ENCODE measurements at regions not wholly inside any gene's neighbourhood (a gene's known extent, or its start where the extent isn't known, plus 50 kb on each side); places are given as distances from the start of the nearest gene placed in this dataset.
A peak's percentile ranks its signal among the peaks of the same experiment; 100 is the strongest.

DNA sequence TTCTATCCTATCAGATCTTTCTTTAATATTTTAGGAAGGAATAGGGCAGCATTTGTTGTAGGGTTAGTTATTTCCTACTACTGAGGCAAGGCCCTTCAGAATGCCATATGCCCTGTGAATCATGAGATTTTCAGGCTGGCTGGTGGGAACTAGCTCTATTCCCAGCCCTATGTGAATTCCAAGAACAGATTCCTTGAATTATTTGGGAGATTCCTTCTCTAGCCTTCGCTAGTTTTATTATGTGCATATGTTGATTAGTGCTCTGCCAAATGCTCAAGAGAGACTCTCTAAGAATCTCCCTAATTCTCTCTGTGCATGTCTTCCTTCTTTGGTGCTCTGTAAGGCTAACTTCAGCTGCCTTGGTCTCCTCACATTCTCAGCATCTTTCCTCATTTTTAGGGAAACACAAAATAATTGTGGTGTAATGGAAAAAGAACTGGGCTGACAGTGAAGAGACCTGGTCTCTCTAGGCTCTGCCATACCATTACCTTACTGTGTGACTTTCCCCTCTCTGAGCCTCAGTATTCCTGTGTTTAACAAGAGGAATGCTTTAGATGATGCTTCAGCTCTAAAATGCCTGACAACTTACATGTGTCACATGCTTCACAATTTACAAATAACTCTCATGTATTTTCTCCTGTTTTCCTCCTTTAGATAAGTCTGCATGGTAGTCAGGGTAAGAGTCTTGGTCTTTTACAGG, 79.7 kb downstream of the VMA21 start:
- no peak overlapping the region for H3K23ac ChIP-seq (ENCODE audit: low read length)
- H3K9me3 ChIP-seq (ENCODE audit: insufficient read depth, low read depth, low read length) = no peaks in the 10 kb centered on the region
- H3K36me3 ChIP-seq (ENCODE audit: control insufficient read depth in 1 of 2, insufficient read depth in 2 of 2, low read length in 2 of 2) = no peaks in the 10 kb centered on the region
- H2BK120ac ChIP-seq (ENCODE audit: insufficient read depth, low read length, poor library complexity) = no peak overlapping the region
- H3K4ac ChIP-seq (ENCODE audit: low read depth, low read length) = no peak overlapping the region
- no peak overlapping the region for H4K91ac ChIP-seq (ENCODE audit: low read depth, low read length)
- H3K4me3 ChIP-seq (ENCODE audit: low read depth, low read length) = no peak overlapping the region
- H3K9ac ChIP-seq (ENCODE audit: low read length) = no peak overlapping the region
- no peaks in the 10 kb centered on the region for H3K79me1 ChIP-seq (ENCODE audit: low read length)
- no peak overlapping the region for H4K8ac ChIP-seq (ENCODE audit: low read depth, low read length)
- H2BK5ac ChIP-seq (ENCODE audit: low read depth, low read length, poor library complexity) = no peak overlapping the region
- H3K14ac ChIP-seq (ENCODE audit: low read length) = no peak overlapping the region
- peak in 1 of 2 donors; percentile 9 for DNase-seq
- no peak overlapping the region for H3K18ac ChIP-seq (ENCODE audit: low read length)
- H2AK5ac ChIP-seq (ENCODE audit: low read length) = no peak overlapping the region
- H3K27ac ChIP-seq (ENCODE audit: low read depth, low read length) = no peak overlapping the region
- no peak overlapping the region for H3K4me2 ChIP-seq (ENCODE audit: low read length)
- no peaks in the 10 kb centered on the region for H3K4me1 ChIP-seq (ENCODE audit: control insufficient read depth in 1 of 2, insufficient read depth in 2 of 2, low read length in 2 of 2)
- no peaks in the 10 kb centered on the region for H3K27me3 ChIP-seq (ENCODE audit: insufficient read depth, low read length)
- no peak overlapping the region for H2AFZ ChIP-seq (ENCODE audit: insufficient read depth, low read length, poor library complexity)
- WGBS (ENCODE audit: extremely low coverage, insufficient coverage, insufficient read length) = no CpG with 5 or more reads among the region's 1 CpG
- no peak overlapping the region for H2BK12ac ChIP-seq (ENCODE audit: low read length)
- H4K12ac ChIP-seq (ENCODE audit: low read depth, low read length) = no peak overlapping the region
- no peaks in the 10 kb centered on the region for H3K79me2 ChIP-seq (ENCODE audit: control insufficient read depth, insufficient read depth, low read length, poor library complexity)

- DNase-seq = no peak
- no peaks in the 10 kb centered on the region for H3K27me3 ChIP-seq (ENCODE audit: insufficient read depth, low read length)
- no peak overlapping the region for H3K4me3 ChIP-seq (ENCODE audit: low read depth, low read length)
- no peak overlapping the region for H2BK5ac ChIP-seq (ENCODE audit: low read depth, low read length, poor library complexity)
- no peaks in the 10 kb centered on the region for H3K36me3 ChIP-seq (ENCODE audit: control insufficient read depth in 1 of 2, insufficient read depth in 2 of 2, low read length in 2 of 2)
- H3K4me2 ChIP-seq (ENCODE audit: low read length) = no peak overlapping the region
- H4K91ac ChIP-seq (ENCODE audit: low read depth, low read length) = no peak overlapping the region
- H3K4me1 ChIP-seq (ENCODE audit: control insufficient read depth in 1 of 2, insufficient read depth in 2 of 2, low read length in 2 of 2) = no peaks in the 10 kb centered on the region
- H3K4ac ChIP-seq (ENCODE audit: low read depth, low read length) = no peak overlapping the region
- H3K79me1 ChIP-seq (ENCODE audit: low read length) = no peaks in the 10 kb centered on the region
- H2AK5ac ChIP-seq (ENCODE audit: low read length) = no peak overlapping the region
- no peak overlapping the region for H3K23ac ChIP-seq (ENCODE audit: low read length)
- H4K8ac ChIP-seq (ENCODE audit: low read depth, low read length) = no peak overlapping the region
- H3K14ac ChIP-seq (ENCODE audit: low read length) = no peak overlapping the region
- H3K27ac ChIP-seq (ENCODE audit: low read depth, low read length) = no peak overlapping the region
- WGBS (ENCODE audit: extremely low coverage, insufficient coverage, insufficient read length) = no CpG with 5 or more reads among the region's 4 CpGs
- H3K79me2 ChIP-seq (ENCODE audit: control insufficient read depth, insufficient read depth, low read length, poor library complexity) = no peaks in the 10 kb centered on the region
- no peak overlapping the region for H3K9ac ChIP-seq (ENCODE audit: low read length)
- no peak overlapping the region for H3K18ac ChIP-seq (ENCODE audit: low read length)
- no peak overlapping the region for H2AFZ ChIP-seq (ENCODE audit: insufficient read depth, low read length, poor library complexity)
- H2BK120ac ChIP-seq (ENCODE audit: insufficient read depth, low read length, poor library complexity) = no peak overlapping the region
- H4K12ac ChIP-seq (ENCODE audit: low read depth, low read length) = no peak overlapping the region
- H3K9me3 ChIP-seq (ENCODE audit: insufficient read depth, low read depth, low read length) = no peaks in the 10 kb centered on the region
- H2BK12ac ChIP-seq (ENCODE audit: low read length) = no peak overlapping the region
Measured at GRCh38 chrX:151478058-151478457, 81.1 kb downstream of the VMA21 start.

DNA sequence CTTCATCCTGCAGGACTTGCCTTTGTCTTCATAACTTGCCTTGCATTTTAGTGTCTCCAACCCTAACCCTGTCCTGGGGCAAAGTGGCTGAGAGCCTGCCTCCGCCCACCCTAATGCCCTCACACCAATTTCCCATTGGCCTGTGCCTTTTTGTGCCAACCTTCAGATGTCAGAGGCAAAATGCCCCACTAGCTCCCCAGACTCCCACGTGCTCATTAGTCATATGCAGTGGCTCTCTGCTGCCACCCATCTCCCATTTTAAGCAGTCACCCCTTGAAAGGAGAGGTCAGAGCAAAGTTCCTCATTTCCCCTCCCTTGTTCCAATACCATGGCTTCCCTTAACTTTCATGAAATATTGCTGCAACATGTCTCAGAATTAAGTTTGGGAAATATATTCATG, 74.8 kb upstream of the PASD1 start:
- H3K18ac ChIP-seq (ENCODE audit: low read length) = no peak overlapping the region
- H3K27ac ChIP-seq (ENCODE audit: low read depth, low read length) = no peak overlapping the region
- no peak overlapping the region for H2BK12ac ChIP-seq (ENCODE audit: low read length)
- no peak overlapping the region for H4K12ac ChIP-seq (ENCODE audit: low read depth, low read length)
- DNase-seq = no peak
- no peaks in the 10 kb centered on the region for H3K27me3 ChIP-seq (ENCODE audit: insufficient read depth, low read length)
- H3K36me3 ChIP-seq (ENCODE audit: control insufficient read depth in 1 of 2, insufficient read depth in 2 of 2, low read length in 2 of 2) = no peaks in the 10 kb centered on the region
- no peaks in the 10 kb centered on the region for H3K79me1 ChIP-seq (ENCODE audit: low read length)
- no peak overlapping the region for H2AFZ ChIP-seq (ENCODE audit: insufficient read depth, low read length, poor library complexity)
- no peak overlapping the region for H2BK5ac ChIP-seq (ENCODE audit: low read depth, low read length, poor library complexity)
- no peak overlapping the region for H4K91ac ChIP-seq (ENCODE audit: low read depth, low read length)
- H3K4ac ChIP-seq (ENCODE audit: low read depth, low read length) = no peak overlapping the region
- no peaks in the 10 kb centered on the region for H3K79me2 ChIP-seq (ENCODE audit: control insufficient read depth, insufficient read depth, low read length, poor library complexity)
- H3K4me3 ChIP-seq (ENCODE audit: low read depth, low read length) = no peak overlapping the region
- H3K23ac ChIP-seq (ENCODE audit: low read length) = no peak overlapping the region
- no peak overlapping the region for H3K14ac ChIP-seq (ENCODE audit: low read length)
- no peak overlapping the region for H3K4me2 ChIP-seq (ENCODE audit: low read length)
- no peaks in the 10 kb centered on the region for H3K4me1 ChIP-seq (ENCODE audit: control insufficient read depth in 1 of 2, insufficient read depth in 2 of 2, low read length in 2 of 2)
- H4K8ac ChIP-seq (ENCODE audit: low read depth, low read length) = no peak overlapping the region
- no peak overlapping the region for H3K9ac ChIP-seq (ENCODE audit: low read length)
- WGBS (ENCODE audit: extremely low coverage, insufficient coverage, insufficient read length) = no CpG with 5 or more reads among the region's 2 CpGs
- H2BK120ac ChIP-seq (ENCODE audit: insufficient read depth, low read length, poor library complexity) = no peak overlapping the region
- no peaks in the 10 kb centered on the region for H3K9me3 ChIP-seq (ENCODE audit: insufficient read depth, low read depth, low read length)
- no peak overlapping the region for H2AK5ac ChIP-seq (ENCODE audit: low read length)

- DNase-seq = peak in 1 of 2 donors; percentile 30
- no CpG with 5 or more reads among the region's 2 CpGs for WGBS (ENCODE audit: extremely low coverage, insufficient coverage, insufficient read length)
- no peaks in the 10 kb centered on the region for H3K79me1 ChIP-seq (ENCODE audit: low read length)
Measured at GRCh38 chrX:151505796-151506195, 57.7 kb upstream of the PASD1 start.

More at GRCh38 chrX:151505796-151506195, 57.7 kb upstream of the PASD1 start:
- H2BK120ac ChIP-seq (ENCODE audit: insufficient read depth, low read length, poor library complexity) = no peak overlapping the region
- H4K8ac ChIP-seq (ENCODE audit: low read depth, low read length) = no peak overlapping the region
- no peaks in the 10 kb centered on the region for H3K27me3 ChIP-seq (ENCODE audit: insufficient read depth, low read length)
- no peak overlapping the region for H2BK5ac ChIP-seq (ENCODE audit: low read depth, low read length, poor library complexity)
- no peak overlapping the region for H3K4me3 ChIP-seq (ENCODE audit: low read depth, low read length)
- no peak overlapping the region for H4K91ac ChIP-seq (ENCODE audit: low read depth, low read length)
- H3K4me2 ChIP-seq (ENCODE audit: low read length) = no peak overlapping the region
- H3K4ac ChIP-seq (ENCODE audit: low read depth, low read length) = no peak overlapping the region
- H3K9me3 ChIP-seq (ENCODE audit: insufficient read depth, low read depth, low read length) = no peaks in the 10 kb centered on the region
- H2AK5ac ChIP-seq (ENCODE audit: low read length) = no peak overlapping the region
- H2BK12ac ChIP-seq (ENCODE audit: low read length) = no peak overlapping the region
- H3K79me2 ChIP-seq (ENCODE audit: control insufficient read depth, insufficient read depth, low read length, poor library complexity) = no peaks in the 10 kb centered on the region
- H3K27ac ChIP-seq (ENCODE audit: low read depth, low read length) = no peak overlapping the region
- H3K23ac ChIP-seq (ENCODE audit: low read length) = no peak overlapping the region
- H3K4me1 ChIP-seq (ENCODE audit: control insufficient read depth in 1 of 2, insufficient read depth in 2 of 2, low read length in 2 of 2) = no peaks in the 10 kb centered on the region
- H3K18ac ChIP-seq (ENCODE audit: low read length) = no peak overlapping the region
- no peak overlapping the region for H2AFZ ChIP-seq (ENCODE audit: insufficient read depth, low read length, poor library complexity)
- H3K36me3 ChIP-seq (ENCODE audit: control insufficient read depth in 1 of 2, insufficient read depth in 2 of 2, low read length in 2 of 2) = no peaks in the 10 kb centered on the region
- no peak overlapping the region for H3K9ac ChIP-seq (ENCODE audit: low read length)
- no peak overlapping the region for H4K12ac ChIP-seq (ENCODE audit: low read depth, low read length)
- no peak overlapping the region for H3K14ac ChIP-seq (ENCODE audit: low read length)

All from trophoblast cell (in vitro differentiated cells and primary cell).